ENCODE measurements at regions not wholly inside any gene's neighbourhood (a gene's known extent, or its start where the extent isn't known, plus 50 kb on each side); places are given as distances from the start of the nearest gene placed in this dataset.

DNA sequence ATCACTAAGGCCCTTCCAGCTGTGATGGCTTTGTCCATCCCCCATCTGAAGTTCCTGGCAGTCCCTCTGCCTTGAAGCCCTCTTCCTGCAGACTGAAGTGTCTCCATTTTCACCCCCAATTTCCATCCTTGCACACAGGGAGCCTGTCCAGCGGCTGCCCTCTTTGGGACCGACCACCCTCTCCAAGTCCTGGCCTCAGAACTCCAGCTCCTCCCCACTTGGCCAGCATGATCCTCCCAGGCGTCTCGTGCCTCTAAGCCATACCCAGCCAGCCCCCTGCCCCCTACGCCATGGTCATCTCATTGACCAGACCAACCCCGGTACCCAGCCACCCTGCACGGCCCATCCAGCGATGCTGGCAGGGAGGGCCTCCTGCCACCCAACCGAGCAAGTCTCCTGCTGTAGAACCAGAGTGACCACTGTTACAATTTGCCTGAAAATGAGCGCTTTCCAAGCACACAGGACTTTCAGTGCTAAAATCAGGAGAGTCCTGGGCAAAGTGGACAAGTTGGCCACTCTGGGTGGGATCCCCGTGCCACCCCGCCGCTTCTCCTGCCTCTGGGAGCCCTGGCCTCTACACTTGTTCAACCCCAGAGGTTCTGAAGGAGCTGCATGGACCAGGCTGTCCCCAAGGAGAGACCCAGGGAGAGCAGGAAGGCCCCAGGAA, 362.0 kb downstream of the SEC14L1 start:
- peaks cover 12% of the 10 kb centered on the region; the same call in 1 of the 3 replicates for H3K36me3 ChIP-seq (ENCODE audit: control insufficient read depth, insufficient read depth, low read length)
- no peak for TF ChIP-seq JUNB (CRISPR knock-in tag; conservative IDR thresholded peaks at IDR 0.05)
- TF ChIP-seq, protein P1, sequence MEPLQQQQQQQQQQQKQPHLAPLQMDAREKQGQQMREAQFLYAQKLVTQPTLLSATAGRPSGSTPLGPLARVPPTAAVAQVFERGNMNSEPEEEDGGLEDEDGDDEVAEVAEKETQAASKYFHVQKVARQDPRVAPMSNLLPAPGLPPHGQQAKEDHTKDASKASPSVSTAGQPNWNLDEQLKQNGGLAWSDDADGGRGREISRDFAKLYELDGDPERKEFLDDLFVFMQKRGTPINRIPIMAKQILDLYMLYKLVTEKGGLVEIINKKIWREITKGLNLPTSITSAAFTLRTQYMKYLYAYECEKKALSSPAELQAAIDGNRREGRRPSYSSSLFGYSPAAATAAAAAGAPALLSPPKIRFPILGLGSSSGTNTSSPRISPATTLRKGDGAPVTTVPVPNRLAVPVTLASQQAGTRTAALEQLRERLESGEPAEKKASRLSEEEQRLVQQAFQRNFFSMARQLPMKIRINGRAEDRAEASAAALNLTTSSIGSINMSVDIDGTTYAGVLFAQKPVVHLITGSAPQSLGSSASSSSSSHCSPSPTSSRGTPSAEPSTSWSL (CRISPR knock-in tag; IDR thresholded peaks at IDR 0.05; ENCODE audit: borderline replicate concordance): no peak
- TF ChIP-seq POLR2G (IDR thresholded peaks at IDR 0.05; ENCODE audit: low read depth, low read length): 0 out of 2 replicates have a peak, but pooled peaks have one; percentile 30
- TF ChIP-seq, protein P2, sequence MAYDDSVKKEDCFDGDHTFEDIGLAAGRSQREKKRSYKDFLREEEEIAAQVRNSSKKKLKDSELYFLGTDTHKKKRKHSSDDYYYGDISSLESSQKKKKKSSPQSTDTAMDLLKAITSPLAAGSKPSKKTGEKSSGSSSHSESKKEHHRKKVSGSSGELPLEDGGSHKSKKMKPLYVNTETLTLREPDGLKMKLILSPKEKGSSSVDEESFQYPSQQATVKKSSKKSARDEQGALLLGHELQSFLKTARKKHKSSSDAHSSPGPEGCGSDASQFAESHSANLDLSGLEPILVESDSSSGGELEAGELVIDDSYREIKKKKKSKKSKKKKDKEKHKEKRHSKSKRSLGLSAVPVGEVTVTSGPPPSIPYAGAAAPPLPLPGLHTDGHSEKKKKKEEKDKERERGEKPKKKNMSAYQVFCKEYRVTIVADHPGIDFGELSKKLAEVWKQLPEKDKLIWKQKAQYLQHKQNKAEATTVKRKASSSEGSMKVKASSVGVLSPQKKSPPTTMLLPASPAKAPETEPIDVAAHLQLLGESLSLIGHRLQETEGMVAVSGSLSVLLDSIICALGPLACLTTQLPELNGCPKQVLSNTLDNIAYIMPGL (CRISPR knock-in tag; IDR thresholded peaks at IDR 0.05): no peak
- no peak overlapping the region for H3K27ac ChIP-seq (ENCODE audit: extremely low read depth, low read depth, low read length)
- ChIA-PET POLR2A (interaction anchor here (0.6 kb wide), 1 partner anchor 524 kb away, joined by 4 read pairs; no protein-coding TSS in a partner anchor), CTCF (ENCODE audit: low intra/inter-chr PET ratio) (interaction anchor here (0.5 kb wide), 1 partner anchor 65 kb away, joined by 3 read pairs; no protein-coding TSS in a partner anchor)
- H4K20me1 ChIP-seq (replicated peaks; ENCODE audit: control insufficient read depth, insufficient read depth, low read length): no peaks in the 10 kb centered on the region; the same call in 1 of the 2 replicates
- peaks cover 0 to 12% of the 10 kb centered on the region in 2 experiments; a peak in 2 of 5 replicates for H3K4me1 ChIP-seq (replicated peaks in 1 of 2; ENCODE audit: control insufficient read depth in 2 of 2, insufficient read depth in 2 of 2, low read length in 2 of 2)
- FAIRE-seq (no peak), ATAC-seq (no peak), DNase-seq (ENCODE audit: extremely low read depth in 1 of 4, low spot score in 3 of 4) (no peak)
- H3K4me2 ChIP-seq (ENCODE audit: insufficient read depth, low read length): no peak overlapping the region
- WGBS (ENCODE audit: insufficient coverage, low coverage, missing lambda C conversion rate): 21% methylated on average over 13 of the region's 13 CpGs
- no peaks in the 10 kb centered on the region for H3K9me3 ChIP-seq (replicated peaks; ENCODE audit: control insufficient read depth, insufficient read depth, low read depth, low read length)
- H3K79me2 ChIP-seq (ENCODE audit: control insufficient read depth, insufficient read depth, low read length): no peaks in the 10 kb centered on the region
- H2AFZ ChIP-seq (ENCODE audit: low read depth, low read length): no peak overlapping the region
- H3K27me3 ChIP-seq (ENCODE audit: control insufficient read depth in 2 of 2, insufficient read depth in 2 of 2, low read length in 2 of 2): peaks cover 10 to 40% of the 10 kb centered on the region in 2 experiments
- no peak overlapping the region; a peak in 2 of 4 replicates for H3K9ac ChIP-seq (ENCODE audit: insufficient read depth in 1 of 2, low read depth in 2 of 2, low read length in 2 of 2)
- intact Hi-C loops (cut with micrococcal nuclease): no loop called here
- H3K4me3 ChIP-seq: no peak overlapping the region
- H3K9me1 ChIP-seq (ENCODE audit: control insufficient read depth, insufficient read depth, low read length): no peaks in the 10 kb centered on the region
- in situ Hi-C loops (cut with MboI): loop anchor here (5.0 kb wide), 1 partner anchor 170 kb away; no protein-coding TSS in a partner anchor
- BruUV-seq (replicated peaks): no TSS peak
